Inflammatory macrophage (primary cell): ENCODE measurements at regions not wholly inside any gene's neighbourhood (a gene's known extent, or its start where the extent isn't known, plus 50 kb on each side); places are given as distances from the start of the nearest gene placed in this dataset.

Experiments used
- DNase-seq, 2 donors: peaks; one replicate each; pipeline ENCODE4 v3.0.0-alpha.2; 2020 to 2022

- DNase-seq = no peak
Measured at GRCh38 chr4:110963662-110964280, 340.9 kb upstream of the PITX2 start.

DNA sequence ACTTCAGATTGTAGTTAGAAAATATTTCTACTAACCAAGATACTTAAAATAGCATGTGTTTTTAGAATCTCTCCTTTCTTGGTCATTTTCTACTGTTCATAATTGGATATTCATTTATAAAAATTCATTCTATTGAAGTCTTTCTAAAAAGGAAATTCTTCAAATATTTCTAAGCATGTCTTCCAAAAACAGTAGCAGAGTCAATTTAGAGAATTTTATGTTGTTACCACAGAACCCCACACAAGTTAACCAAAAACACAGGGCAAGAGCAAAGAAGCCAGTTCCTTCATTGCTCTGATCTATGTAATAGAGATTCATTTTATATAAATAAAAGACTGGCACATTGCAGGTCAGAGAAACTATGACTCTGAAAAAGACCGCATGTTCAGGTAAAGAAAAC is 345.1 kb upstream of the PITX2 start:
- no peak for DNase-seq

- DNase-seq = peak; percentile 44 to 47
Measured at GRCh38 chr4:110970642-110971041, 347.8 kb upstream of the PITX2 start.

DNA sequence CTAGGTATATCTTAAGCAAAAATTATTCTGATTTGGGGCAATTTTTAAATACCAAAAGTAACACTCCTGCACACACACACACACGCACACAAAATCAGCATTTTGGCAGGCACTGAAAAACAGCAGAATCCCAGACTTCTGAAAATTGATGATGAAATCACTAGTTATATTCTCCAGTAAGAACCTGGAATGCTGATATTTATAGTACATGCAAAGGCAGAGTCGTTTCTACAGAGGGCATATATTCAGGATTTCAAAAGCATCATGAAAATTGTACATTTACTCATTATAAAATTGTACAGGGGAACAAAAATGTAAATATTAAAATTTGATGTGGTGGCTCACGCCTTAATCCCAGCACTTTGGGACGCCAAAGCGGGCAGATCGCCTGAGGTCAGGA is 352.5 kb upstream of the PITX2 start:
- no peak for DNase-seq

DNA sequence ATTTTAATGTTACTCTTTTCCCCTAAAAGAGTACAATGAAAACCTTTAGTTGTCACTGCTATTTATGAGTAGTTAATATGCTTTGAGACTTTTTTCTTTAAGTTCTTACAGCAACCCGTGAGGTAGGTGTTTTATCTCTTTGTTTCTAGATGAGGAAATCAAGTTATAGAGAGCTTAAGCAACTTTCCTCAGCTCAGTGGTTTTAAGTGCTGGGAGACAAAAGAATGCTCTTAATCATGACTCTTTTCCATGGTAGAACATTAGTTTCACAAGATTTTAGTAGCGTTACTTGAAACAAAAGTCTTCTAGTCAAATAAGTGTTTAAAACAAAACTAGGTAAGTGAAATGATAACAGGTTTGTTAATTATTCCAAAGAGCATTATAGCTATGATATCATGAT is 354.7 kb upstream of the PITX2 start:
- DNase-seq = no peak

DNA sequence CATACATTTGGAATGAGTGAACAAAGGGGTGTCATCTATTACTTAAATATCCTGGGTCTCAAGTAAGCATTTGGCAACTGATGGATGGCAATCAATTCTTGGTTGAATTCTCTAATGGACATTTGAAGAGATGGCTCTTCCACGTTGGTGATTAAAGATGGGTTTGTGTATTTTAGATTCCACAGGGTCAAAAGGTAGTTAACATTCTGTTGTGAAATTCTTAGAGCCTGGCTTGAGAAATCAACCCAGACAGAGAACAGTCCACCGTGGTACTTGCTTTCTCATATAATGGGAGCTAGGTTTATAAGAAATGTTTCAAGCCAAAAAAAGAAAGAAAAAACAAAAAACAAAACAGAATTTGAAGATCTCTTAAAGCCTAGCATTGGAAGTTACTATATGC is 355.9 kb upstream of the PITX2 start:
- DNase-seq = no peak

DNA sequence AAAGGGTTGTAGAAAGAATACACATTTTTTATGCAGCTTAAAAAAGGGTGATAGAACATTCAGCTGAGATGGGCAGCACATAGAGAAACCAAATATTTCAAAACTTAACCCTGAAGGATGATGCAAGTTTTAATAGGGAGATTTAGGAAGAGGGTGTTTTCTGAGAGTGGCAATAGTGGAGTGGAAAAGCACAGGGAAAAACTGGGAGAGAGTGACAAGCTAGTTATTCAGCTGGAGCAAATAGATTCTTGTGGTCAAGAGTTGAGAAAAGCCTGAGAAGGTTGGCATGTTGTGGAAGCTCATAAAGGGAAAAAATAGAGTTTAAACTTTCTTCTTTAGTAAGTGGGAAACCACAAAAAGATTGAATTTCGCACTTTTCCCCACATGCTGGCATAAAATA is 359.6 kb upstream of the PITX2 start:
- no peak for DNase-seq

DNA sequence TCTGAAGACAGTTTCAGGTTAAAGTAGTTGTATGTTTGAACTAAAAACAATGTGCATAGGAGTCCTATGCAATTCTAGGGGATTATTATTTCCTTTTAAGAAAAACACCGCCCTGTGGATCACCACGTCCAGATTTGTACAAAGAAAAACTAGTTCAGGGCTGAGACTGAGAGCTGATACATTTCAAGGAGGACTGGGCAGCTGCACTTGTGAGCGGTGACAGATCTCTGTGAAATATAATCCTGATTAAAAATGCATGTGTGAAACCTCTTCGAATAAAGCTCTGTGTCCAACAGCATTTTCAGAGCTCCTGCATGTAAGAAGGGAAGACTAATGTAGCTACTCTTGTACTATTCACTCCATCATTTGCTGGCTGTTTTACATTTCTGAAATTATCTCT is 365.8 kb upstream of the PITX2 start:
- DNase-seq = no peak

- DNase-seq = no peak
Measured at GRCh38 chr4:110989125-110989524, 366.2 kb upstream of the PITX2 start.

GRCh38 chr4:110994781-110995180 is 371.9 kb upstream of the PITX2 start:
- no peak for DNase-seq

DNA sequence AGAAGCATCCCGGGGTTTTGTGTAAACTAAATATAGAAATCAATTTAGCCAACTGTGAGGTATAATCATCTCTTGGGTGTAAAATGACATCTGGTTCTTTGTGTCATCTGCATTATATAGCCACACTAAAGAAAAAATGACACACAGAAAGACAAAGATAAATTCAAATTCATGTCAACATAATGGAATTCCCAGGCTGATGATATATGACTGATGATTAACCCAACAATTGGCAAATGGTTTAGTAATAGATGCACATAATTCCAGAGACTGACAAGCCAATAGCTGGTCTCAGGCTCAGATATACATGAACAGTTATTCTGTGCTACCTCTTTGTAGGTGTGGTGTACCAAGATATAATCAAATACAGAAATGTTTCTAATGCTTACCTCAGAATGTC is 375.4 kb upstream of the PITX2 start:
- no peak for DNase-seq

- no peak for DNase-seq
Measured at GRCh38 chr4:111011458-111011857, 388.6 kb upstream of the PITX2 start.

DNA sequence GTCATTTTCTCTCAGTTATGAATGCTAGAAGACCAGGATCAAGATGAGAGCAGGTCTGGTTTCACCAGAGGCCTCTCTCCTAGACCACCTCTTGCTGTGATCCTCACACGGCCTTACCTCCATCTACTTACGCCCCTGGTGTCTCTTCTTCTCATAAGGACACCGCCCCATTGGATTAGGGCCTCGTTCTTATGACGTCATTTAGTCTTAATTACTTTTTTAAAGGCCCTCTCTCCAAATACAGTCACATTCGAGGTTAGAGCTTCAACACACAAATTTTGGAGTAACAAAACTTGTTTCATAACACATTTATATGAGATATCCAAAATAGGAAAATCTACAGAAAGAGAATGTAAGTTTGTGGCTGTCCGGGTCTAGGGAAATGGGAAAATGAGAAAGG is 391.0 kb upstream of the PITX2 start:
- no peak for DNase-seq

DNA sequence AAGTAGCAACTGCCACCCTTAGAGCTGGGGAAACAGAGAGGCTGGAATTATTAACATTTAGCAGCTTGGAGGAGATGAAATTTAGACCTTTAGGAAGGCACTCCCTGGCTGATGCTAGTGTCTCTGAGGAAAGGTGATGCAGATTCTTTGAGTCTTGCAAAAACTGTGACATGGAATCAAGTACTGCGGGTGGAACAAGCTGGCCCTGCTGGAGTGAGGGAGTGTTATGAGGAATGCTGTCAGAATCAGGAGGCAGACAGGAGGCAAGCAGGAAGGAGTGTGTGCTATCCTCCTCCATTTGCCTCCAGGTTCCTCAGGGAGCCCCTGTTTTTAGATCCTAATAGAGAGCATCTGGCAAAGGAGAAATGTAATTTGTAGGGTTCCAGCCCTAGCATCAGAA is 391.7 kb upstream of the PITX2 start:
- no peak for DNase-seq

- no peak for DNase-seq
Measured at GRCh38 chr4:111016416-111016815, 393.5 kb upstream of the PITX2 start.

GRCh38 chr4:111018216-111018615 is 395.3 kb upstream of the PITX2 start:
- DNase-seq = no peak

DNA sequence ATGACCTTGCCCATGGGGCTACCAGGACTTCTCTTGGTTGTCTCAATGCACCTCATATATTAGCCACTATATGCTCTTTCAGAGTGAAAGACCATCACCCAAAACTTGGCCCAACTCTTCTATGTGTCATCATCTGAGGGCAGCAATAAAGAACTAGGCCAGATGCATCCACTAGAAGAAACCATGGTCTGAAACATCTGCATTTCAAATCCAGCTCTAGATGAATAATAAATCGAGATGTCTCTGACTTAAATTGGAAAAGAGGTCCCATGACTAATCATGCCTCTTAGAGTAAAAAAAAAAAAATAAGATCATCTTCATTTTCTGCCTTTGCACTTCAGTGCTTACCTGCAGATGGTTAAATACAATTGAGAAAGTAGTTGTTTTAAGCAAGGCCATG is 397.6 kb upstream of the PITX2 start:
- DNase-seq = no peak

DNA sequence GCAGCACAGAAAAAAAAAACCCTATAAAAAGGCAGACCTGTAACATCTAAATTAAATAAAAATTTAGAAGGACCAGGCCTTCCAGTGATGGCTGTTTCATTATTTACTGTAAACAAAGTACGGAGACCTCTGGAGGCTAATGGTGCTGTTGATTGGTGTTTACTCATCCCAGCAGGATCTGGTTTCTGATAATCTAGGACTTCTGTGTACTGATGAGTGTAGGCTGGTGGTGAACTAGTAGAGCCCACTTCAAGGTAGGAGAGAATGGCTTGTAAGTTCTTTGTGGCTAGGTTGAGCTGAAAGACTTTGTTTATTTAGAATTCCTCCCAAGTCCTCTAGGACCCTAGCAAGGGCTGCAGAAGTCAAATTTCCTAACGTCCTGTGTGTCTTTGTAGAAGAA is 398.1 kb upstream of the PITX2 start:
- no peak for DNase-seq

DNA sequence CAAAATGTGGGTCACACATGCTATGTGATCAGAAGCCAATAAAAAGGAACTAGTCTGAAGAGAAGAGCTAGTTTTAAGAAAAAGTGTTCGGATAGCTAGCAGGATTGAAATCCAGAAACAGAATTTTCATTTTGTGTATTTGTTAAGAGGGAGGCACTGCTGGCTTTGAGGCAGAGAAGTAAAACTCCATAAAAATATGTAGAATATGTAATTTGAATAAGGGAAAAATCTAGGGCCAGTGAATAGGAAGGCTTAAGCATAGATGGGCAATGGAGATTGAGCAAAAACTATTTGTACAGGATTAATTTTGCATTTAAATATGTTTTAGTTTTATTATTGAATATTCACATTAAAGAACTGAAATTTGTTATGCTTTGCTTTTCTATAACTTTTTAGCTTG is 399.9 kb upstream of the PITX2 start:
- DNase-seq = no peak

- no peak for DNase-seq
Measured at GRCh38 chr4:111027526-111027925, 404.6 kb upstream of the PITX2 start.

DNA sequence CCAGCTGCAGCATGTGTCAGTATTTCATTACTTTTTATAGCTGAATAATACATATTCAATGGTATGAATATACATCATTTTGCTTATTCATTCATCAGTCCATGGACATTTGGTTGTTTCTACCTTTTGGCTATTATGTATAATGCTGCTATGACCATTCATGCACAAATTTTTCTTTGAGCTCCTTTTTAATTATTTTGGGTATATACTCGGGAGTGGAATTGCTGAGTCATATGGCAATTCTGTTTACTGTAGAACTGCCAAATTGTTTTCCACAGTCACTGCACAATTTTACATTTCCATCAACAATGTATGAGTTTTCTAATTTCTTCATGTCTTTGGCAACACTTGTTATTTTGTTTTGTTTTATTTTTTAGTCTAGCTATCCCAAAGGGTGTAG is 405.9 kb upstream of the PITX2 start:
- no peak for DNase-seq

DNA sequence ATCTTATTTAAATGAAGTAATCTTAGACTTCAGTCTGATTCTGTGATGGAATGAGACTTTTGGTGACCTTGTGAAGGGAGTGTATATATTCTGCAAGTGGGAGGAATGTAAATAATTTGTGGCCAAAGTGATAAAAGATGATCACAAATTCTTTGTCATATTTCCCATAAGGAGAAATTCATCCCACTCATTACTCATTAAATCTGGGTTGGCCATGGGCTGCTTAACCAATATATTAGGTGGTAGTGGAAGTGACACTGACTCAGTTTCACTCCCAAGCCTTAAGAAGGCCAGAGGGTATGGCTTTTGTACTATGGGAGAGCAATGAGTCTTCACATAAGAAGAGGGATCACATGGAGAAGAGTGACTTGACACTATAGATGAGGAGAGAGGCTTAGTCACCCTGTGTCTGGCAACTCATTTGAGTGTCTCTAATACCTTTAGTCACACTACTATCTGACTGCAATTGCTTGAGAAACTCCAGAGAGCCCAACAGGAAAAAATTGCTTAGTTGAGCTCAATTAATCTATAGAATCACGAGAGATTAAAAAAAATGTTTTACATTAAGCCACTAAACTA is 408.2 kb upstream of the PITX2 start:
- DNase-seq = no peak

- DNase-seq = no peak
Measured at GRCh38 chr4:111031596-111031995, 408.7 kb upstream of the PITX2 start.

- no peak for DNase-seq
Measured at GRCh38 chr4:111037591-111038360, 414.9 kb upstream of the PITX2 start.
